DND-41 (cell line): ENCODE measurements at regions not wholly inside any gene's neighbourhood (a gene's known extent, or its start where the extent isn't known, plus 50 kb on each side); places are given as distances from the start of the nearest gene placed in this dataset.

Experiments
- EZH2 ChIP-seq: IDR thresholded peaks from 3 replicates; pipeline ENCODE4 v1.6.1; 2012; ENCODE audit warnings: borderline replicate concordance, low read depth, mild to moderate bottlenecking, moderate library complexity, low read length, inconsistent platforms; ENCODE audit not compliant: severe bottlenecking
- TF ChIP-seq, protein P1 (sequence below): IDR thresholded peaks from 2 replicates; pipeline ENCODE4 v1.5.1; 2012; ENCODE audit warnings: borderline replicate concordance, low read length, moderate library complexity, mild to moderate bottlenecking; ENCODE audit not compliant: poor library complexity, severe bottlenecking; ENCODE audit errors: extremely low read depth

DNA sequence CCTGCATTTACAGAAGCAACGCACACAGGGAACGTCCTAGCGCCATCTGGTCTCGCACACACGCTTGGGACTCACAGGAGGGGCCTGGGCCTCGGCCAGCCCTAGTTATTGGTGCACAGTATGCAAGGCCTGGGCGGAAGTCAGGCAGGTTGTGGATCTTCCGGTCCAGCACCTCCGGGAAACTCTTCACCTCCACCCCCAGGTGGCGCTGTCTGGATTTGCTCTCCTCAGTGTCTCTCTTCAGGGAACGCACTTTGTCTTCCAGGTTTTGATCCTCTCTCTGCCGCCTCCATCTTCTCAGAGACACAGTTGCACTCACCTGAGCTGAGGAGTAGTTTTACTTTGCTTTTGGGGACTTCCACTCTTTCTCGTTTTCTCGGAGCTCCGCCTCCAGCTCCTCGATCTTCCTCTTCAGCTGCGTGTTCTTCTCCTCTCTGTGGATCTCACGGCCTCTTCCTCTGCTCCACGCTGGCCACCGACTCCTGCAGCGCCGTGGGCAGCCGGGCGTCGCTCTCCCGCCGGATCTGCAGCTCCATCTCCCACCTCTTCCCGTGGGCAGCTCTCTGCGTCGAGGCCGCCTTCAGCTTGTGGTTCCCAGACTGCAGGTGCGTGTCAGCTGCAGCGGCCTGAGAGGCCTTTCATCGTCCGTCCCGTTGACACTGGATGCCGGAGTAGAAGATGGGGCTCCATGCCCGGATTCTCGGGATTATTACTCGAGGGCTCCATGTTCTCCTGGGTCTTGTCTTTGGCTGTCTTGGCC, 933.8 kb downstream of the TMEM121 start:
- TF ChIP-seq, protein P1, sequence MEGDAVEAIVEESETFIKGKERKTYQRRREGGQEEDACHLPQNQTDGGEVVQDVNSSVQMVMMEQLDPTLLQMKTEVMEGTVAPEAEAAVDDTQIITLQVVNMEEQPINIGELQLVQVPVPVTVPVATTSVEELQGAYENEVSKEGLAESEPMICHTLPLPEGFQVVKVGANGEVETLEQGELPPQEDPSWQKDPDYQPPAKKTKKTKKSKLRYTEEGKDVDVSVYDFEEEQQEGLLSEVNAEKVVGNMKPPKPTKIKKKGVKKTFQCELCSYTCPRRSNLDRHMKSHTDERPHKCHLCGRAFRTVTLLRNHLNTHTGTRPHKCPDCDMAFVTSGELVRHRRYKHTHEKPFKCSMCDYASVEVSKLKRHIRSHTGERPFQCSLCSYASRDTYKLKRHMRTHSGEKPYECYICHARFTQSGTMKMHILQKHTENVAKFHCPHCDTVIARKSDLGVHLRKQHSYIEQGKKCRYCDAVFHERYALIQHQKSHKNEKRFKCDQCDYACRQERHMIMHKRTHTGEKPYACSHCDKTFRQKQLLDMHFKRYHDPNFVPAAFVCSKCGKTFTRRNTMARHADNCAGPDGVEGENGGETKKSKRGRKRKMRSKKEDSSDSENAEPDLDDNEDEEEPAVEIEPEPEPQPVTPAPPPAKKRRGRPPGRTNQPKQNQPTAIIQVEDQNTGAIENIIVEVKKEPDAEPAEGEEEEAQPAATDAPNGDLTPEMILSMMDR = peak; percentile 81
- TF ChIP-seq EZH2 = no peak
